NCI-H187 treated with DMSO at 0.1 percent for 48 hours (cell line): ENCODE measurements at regions not wholly inside any gene's neighbourhood (a gene's known extent, or its start where the extent isn't known, plus 50 kb on each side); places are given as distances from the start of the nearest gene placed in this dataset.

Experiments
- DNase-seq: peaks from one replicate; lab custom pipeline; 2025; lab: John Stamatoyannopoulos, UW

- no peak for DNase-seq
Measured at GRCh38 chr5:167969998-167970397, 321.4 kb upstream of the WWC1 start.

DNA sequence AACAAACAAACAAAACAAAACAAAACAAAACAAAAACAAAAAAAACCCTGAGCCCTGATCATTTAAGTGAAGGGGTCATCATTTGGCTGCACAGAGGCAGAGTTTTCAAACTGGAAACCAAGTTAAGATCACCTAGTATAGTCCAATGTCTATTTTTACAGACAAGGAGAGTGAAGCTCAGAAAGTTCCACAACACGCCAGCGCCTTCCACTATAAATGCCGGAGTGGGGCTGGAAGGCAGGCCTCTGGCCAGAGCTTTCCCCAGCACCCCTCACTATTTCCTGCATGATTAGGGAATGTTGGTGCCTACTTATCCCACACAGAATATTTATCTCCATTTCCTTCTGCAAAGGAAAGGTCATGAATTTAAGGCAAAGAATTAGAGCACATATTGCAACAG lies 319.7 kb upstream of the WWC1 start:
- no peak for DNase-seq

DNA sequence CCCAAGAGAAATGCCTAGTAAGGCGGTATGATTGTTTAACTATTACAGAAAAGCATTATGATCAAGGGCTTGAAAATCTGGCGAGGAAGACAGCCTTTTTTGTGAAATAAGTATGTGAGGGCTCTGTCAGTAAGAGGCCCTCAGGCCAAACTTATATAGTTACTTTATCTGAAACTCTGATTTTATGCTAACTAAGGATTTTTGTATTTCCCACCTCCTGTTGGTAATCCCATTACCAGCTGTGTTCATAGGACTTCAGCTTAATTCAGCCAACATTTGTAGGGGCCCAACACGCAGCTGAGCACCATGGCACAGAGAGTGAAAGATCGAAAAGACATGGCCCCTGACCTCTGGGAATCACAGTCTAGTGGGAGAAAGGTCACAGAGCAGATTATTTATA lies 318.3 kb upstream of the WWC1 start:
- no peak for DNase-seq

- no peak for DNase-seq
Measured at GRCh38 chr5:167984951-167985350, 306.5 kb upstream of the WWC1 start.

DNA sequence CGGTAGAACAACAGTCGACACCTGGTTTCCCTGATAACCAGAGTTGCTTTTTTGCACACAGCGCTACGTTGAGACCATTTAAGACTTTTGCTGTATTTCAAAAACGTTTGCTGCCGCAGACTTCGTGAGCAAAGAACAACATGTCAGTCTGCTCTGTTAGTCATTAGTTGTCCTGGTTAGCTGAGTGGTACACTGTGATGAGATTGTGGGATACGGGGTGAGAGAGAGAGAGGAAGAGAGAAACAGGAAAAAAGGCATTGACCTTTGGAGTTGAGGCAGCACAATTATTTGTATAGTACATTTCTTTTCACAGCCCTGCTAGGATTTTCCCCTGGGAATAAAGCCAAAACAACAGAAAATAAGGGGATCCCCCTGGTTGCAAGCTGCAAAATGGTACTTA lies 306.1 kb upstream of the WWC1 start:
- DNase-seq, result no peak

DNA sequence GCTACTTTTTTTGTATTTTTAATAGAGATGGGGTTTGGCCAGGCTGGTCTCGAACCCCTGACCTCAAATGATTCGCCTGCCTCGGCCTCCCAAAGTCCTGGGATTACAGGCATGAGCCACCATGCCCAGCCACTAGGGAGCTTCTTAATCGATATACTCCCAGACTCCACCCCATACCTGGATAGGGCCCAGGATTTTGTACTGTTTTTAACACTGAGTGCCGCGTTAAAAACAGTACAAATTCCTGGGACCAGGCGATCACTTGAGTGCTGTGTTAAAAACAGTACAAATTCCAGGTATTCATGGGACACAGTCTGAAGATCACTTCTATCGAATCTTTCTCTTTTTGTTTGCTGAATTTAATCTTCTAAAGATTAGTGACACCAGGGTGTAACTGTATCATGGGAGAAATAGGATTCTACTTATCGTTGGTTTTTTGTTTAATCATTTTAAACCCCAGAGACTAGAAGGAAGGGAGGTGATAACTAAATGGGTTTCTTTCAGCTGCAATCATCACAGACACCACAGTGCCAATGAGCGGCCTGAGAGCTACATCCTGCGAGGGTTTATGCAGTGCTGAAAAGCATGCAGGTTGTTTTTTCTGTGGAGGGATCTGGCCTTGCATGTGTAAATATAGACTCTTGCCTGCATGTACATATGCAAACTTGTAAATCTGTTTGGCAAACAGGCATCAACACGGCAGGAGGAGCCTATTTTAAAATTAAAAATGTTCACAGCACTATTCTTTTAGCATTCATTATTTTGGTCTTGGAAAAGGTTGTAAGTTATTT lies 303.8 kb upstream of the WWC1 start:
- no peak for DNase-seq

DNA sequence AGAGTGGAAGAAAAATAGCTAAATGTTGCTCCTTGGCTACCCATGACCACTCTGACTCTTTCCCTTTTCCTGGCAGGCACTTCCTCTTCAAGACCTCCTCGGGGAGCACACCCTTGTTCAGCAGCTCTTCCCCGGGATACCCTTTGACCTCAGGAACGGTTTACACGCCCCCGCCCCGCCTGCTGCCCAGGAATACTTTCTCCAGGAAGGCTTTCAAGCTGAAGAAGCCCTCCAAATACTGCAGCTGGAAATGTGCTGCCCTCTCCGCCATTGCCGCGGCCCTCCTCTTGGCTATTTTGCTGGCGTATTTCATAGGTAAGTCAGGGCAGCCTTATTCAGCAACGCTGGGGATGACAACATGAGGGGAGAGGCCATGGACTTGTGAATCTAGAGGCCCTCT lies 298.6 kb upstream of the WWC1 start:
- DNase-seq, result no peak

GRCh38 chr5:167993771-167994170 lies 297.7 kb upstream of the WWC1 start:
- DNase-seq, result no peak

GRCh38 chr5:167995844-167996425 lies 295.5 kb upstream of the WWC1 start:
- DNase-seq, result no peak

DNA sequence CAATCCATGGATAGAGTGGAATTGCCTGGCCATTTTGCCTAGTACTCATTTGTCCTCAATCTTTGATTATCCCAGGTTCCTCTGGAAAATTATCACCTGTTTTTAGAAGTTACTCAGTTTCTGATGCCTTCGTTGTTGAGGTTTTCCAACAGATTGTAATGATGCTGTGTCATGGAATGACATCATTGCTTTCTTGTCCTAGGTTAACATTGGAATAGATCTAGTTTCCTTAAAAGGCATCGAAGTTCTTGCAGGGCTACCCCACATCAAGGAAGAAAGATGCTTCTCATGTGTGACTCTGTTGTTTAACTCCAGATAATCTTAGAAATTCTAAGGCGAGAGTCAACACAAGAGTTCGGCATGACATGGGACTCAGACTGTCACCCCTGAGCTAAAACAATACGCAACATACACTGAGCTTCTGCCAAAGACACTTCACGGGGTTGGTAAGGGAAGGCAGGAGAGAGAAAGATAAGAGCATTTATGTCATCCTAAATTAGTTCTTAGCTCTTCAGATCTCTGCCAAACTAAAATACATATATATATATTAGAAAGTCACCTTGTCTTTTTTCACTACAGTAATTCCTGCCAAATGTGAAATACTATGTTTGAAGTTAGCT lies 293.2 kb upstream of the WWC1 start:
- no peak for DNase-seq

- no peak for DNase-seq
Measured at GRCh38 chr5:167999182-167999581, 292.3 kb upstream of the WWC1 start.

DNA sequence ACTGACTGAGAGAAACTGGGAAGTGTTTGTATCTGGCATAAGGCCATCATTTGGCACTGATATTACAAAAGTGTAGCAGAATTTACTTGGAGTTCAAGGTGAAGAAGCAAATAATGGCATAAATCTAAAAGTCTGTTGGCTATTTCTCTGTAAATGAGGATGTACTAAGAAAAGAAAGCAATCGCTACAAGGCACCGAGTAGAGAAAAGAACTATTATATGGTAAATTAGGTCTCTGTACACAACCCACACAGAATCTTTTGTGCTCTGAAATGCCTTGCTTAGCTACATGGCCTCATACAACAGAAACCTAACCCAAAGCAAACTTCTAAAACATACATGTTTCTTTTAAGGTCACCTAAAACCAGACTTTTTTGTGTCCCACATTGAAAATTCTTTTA lies 290.1 kb upstream of the WWC1 start:
- DNase-seq, result no peak

DNA sequence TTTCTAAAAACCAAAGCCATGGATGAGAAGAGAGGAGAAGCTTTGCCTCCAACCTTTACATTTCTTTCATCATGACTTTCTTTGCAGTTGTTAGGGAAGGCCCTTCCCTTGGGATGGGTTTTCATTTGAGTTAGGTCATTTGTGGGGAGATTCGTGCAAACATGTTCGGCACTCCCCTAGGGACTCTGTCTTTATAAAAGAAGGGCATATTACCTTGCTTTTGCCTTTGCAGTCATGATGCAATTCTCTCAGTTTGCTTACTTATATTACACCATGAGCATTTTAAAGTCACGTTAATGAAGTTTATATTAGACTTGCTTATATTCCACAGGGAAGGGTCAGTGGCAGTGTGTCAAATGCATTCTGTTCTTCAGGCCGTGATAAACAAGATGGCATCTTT lies 289.3 kb upstream of the WWC1 start:
- no peak for DNase-seq

DNA sequence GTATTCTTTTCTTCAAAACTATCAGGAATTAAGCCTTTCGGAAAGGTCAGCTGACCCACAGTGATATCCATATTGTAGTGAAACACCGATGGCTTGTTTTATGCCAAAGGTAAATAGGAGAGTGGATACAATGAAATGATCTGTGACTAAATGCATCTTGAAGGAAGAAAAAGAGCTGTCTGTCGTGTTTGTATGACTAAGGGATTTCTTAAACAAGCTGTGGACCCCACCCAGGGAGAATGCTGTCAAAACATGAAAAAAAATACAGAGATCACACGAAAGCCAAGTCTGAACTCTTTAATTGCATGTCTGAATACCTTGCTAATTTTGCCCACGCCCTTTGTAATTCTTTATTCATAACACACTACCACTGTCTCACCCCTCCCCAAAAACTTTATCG lies 286.4 kb upstream of the WWC1 start:
- DNase-seq, result no peak

DNA sequence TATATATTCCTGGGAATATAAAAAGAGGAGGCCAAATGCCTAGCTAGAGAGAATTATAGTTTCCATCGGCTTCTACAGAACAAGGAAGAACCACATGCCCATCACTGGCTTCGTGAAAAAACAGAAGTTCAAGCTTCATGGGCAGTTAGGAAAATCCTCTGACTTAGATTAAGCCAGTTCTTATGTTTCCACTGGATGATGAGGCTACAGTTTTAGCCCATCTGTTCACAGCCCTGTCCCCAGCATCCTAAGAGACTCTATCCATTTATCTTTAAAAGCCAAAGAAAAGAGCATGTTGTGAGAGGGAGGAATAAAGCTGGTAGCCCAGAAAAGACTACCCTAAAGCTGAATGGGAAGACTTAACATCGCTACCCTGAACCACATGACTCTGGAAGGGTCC lies 285.5 kb upstream of the WWC1 start:
- no peak for DNase-seq

GRCh38 chr5:168006456-168007130 lies 284.9 kb upstream of the WWC1 start:
- DNase-seq, result no peak

GRCh38 chr5:168007286-168007685 lies 284.2 kb upstream of the WWC1 start:
- no peak for DNase-seq

GRCh38 chr5:168008555-168008954 lies 282.9 kb upstream of the WWC1 start:
- no peak for DNase-seq

DNA sequence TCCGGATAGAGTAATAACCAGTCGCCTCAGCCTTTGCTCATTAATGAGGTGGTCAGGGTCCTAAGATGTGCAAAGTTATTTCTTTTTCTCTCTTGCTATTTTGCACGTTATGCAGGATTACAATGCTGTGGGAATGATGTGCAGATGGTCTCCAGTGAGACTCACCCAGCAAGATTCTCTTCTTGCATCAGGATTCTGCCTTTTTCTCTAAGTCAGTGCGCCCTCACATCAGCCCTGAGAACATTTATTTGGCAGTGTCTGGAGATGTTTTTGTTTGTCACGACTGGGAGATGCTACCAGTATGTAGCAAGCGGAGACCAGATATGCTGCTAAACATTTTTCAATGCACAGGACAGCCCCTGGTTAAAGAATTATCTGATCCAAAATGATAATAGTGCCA lies 280.3 kb upstream of the WWC1 start:
- DNase-seq, result no peak

GRCh38 chr5:168012006-168012405 lies 279.4 kb upstream of the WWC1 start:
- no peak for DNase-seq

GRCh38 chr5:168013546-168013945 lies 277.9 kb upstream of the WWC1 start:
- no peak for DNase-seq

GRCh38 chr5:168014433-168015123 lies 276.9 kb upstream of the WWC1 start:
- peak; percentile 74 for DNase-seq
